Mucosa of stomach (tissue), 1 donor: ENCODE measurements at regions not wholly inside any gene's neighbourhood (a gene's known extent, or its start where the extent isn't known, plus 50 kb on each side); places are given as distances from the start of the nearest gene placed in this dataset.

Source experiments
- H3K27me3 ChIP-seq: one replicate; pipeline ENCODE4 v1.7.0; 2013; ENCODE audit warnings: mild to moderate bottlenecking, low read length; ENCODE audit not compliant: control insufficient read depth, insufficient read depth
- H3K36me3 ChIP-seq: one replicate; pipeline ENCODE4 v1.7.0; 2013; ENCODE audit warnings: low read length; ENCODE audit not compliant: control insufficient read depth, insufficient read depth
- H3K4me1 ChIP-seq: one replicate; pipeline ENCODE4 v1.7.0; 2013; ENCODE audit warnings: mild to moderate bottlenecking, low read length; ENCODE audit not compliant: control insufficient read depth, insufficient read depth
- H3K4me3 ChIP-seq: one replicate; pipeline ENCODE4 v1.7.0; 2013; ENCODE audit warnings: low read length
- H3K9ac ChIP-seq: one replicate; pipeline ENCODE4 v1.7.0; 2013; ENCODE audit warnings: mild to moderate bottlenecking, low read length, moderate library complexity
- H3K9me3 ChIP-seq: one replicate; pipeline ENCODE4 v1.7.0; 2013; ENCODE audit warnings: mild to moderate bottlenecking, low read length, moderate library complexity; ENCODE audit not compliant: control insufficient read depth
- donor health status: Pancreatic carcinoma.

DNA sequence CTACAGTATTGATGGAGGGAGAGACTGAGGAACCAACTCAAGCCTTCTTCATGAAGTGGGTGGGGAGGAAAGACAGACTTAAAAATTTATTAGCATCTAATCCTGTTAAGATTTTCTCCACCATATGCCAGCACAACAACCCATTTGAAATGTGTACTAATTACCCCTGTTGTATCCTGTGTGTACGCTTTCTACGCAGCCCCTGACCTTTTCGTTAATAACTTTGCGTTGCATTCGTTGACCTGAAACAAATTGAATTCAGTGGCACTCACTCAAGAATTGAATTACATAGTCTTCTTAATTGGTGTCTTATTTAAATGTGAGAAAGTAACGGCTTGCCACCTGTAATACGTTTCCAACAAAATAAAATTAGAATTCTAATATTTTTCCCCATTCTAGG is 113.9 kb downstream of the LINC00237 start:
- H3K4me3 ChIP-seq = no peak overlapping the region
- no peaks in the 10 kb centered on the region for H3K9me3 ChIP-seq
- no peaks in the 10 kb centered on the region for H3K4me1 ChIP-seq
- no peak overlapping the region for H3K9ac ChIP-seq
- H3K27me3 ChIP-seq = peaks cover 3% of the 10 kb centered on the region
- no peaks in the 10 kb centered on the region for H3K36me3 ChIP-seq

DNA sequence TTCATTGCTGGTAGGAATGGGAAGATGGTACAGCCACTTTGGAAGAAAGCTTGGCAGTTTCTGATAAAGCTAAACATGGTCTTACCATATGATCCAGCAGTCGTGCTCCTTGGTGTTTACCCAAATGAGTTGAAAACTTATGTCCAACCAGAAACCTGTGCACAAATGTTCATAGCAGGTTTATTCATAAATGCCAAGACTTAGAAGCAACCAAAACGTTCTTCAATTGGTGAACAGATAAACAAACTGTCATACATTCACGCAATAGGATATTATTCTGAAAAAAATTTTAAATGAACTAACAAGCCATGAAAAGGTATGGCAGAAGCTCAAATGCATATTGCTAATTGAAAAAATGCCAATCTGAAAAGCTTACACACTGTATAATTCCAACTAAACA is 117.1 kb downstream of the LINC00237 start:
- Histone ChIP-seq H3K27me3 (peaks cover 3% of the 10 kb centered on the region), H3K9me3 (no peaks in the 10 kb centered on the region), H3K4me3 (no peak overlapping the region), H3K9ac (no peak overlapping the region), H3K36me3 (no peaks in the 10 kb centered on the region), H3K4me1 (no peaks in the 10 kb centered on the region)

DNA sequence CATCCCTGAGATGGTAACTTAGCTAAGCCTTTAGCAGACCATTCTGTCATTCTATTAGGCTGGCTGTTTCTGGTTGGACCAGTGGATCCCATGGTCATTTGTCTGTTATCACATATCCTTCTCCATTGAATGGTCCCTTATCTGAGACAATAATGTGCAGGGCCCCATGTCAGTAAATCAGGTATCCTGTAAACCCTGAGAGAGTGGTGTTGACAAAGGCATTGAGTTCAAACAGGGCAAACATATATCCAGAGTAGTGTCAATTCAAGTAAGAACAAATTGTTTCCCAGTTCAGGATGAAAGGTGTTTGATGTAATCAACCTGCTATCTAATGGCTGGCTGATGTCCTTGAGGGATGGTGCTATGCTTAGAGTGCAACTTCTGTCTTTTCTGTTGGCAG is 126.2 kb downstream of the LINC00237 start:
- Histone ChIP-seq H3K9me3 (no peaks in the 10 kb centered on the region), H3K9ac (no peak overlapping the region), H3K4me3 (no peak overlapping the region), H3K27me3 (no peaks in the 10 kb centered on the region), H3K36me3 (no peaks in the 10 kb centered on the region), H3K4me1 (no peaks in the 10 kb centered on the region)

DNA sequence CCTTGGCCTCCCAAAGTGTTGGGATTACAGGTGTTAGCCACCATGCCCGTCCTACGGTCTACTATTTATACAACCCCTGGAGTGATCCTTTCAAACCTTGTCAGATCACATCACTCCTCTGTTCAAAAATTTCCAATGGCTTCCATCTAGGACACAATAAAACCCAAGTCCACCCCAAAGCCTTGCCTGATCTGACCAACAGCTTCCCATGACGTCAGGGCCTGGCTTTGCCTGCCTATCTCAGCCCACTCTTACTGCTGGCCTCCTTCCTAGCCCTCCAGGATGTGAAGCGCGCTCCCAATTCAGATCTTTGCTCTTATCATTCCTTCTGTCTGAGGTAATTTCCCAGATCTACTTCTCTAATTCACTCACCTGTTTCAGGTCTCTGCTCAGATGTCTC is 128.4 kb downstream of the LINC00237 start:
- H3K9ac ChIP-seq = no peak overlapping the region
- H3K36me3 ChIP-seq = no peaks in the 10 kb centered on the region
- no peaks in the 10 kb centered on the region for H3K9me3 ChIP-seq
- no peak overlapping the region for H3K4me3 ChIP-seq
- no peaks in the 10 kb centered on the region for H3K4me1 ChIP-seq
- H3K27me3 ChIP-seq = no peaks in the 10 kb centered on the region

DNA sequence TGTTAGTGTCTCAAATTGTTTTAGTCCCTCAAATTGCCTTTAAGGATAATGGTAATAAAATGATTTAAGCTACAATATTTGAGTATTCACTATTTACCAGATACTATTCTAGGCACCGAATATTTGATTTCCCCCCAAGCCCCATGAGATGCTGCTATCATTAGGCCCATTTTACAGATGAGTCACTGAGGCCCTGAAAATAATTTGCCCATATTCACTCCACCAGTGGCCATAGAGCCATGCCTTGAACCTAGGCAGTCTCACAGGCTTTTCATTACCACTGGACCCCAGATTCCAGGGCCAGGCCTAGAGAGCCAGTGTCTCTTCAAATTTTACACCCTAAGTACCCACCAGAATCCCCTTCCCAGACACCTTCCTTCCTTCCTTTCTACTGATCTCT is 133.7 kb downstream of the LINC00237 start:
- Histone ChIP-seq H3K27me3 (no peaks in the 10 kb centered on the region), H3K36me3 (no peaks in the 10 kb centered on the region), H3K9me3 (no peaks in the 10 kb centered on the region), H3K9ac (no peak overlapping the region), H3K4me1 (no peaks in the 10 kb centered on the region), H3K4me3 (no peak overlapping the region)

DNA sequence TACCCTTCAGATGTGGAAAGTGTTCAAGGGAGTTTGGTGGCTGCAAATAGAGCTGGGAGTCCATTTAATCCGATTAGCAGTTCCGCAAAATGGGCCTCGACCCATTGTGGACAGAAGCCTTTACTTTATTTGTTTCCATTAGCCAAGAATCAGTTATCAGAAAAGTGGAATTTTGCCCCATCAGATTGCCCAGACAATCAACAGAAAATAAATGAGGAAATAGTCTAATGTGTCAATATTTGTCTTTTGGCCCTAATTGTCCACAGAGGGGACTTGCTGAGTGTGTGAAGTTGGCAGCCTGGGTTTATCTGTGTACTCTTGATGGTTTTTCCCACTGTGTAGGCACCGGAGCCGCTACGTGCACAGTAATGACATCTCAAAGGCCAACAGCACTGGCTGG is 134.3 kb downstream of the LINC00237 start:
- Histone ChIP-seq H3K4me3 (no peak overlapping the region), H3K27me3 (no peaks in the 10 kb centered on the region), H3K9ac (no peak overlapping the region), H3K9me3 (no peaks in the 10 kb centered on the region), H3K36me3 (no peaks in the 10 kb centered on the region), H3K4me1 (no peaks in the 10 kb centered on the region)

DNA sequence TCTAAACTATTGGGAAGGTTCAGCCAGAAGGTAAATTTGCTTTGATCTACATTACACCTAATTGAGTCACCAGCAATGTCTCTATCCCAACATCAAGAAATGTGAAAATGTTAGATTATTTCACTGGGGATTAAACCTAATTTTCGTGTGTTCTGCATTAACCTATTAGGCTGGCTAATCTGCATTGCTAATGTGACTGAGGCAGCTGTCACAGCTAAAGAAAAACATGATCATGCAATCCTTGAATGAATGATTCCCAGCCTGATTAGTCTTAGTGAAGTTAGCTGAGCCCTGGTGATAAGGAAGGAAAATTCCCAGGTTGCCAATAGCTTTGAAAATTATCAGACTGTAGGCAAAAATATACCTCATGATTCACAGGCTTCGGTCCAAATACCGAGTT is 135.3 kb downstream of the LINC00237 start:
- H3K4me3 ChIP-seq = no peak overlapping the region
- H3K4me1 ChIP-seq = no peaks in the 10 kb centered on the region
- no peak overlapping the region for H3K9ac ChIP-seq
- no peaks in the 10 kb centered on the region for H3K27me3 ChIP-seq
- H3K36me3 ChIP-seq = no peaks in the 10 kb centered on the region
- H3K9me3 ChIP-seq = no peaks in the 10 kb centered on the region

DNA sequence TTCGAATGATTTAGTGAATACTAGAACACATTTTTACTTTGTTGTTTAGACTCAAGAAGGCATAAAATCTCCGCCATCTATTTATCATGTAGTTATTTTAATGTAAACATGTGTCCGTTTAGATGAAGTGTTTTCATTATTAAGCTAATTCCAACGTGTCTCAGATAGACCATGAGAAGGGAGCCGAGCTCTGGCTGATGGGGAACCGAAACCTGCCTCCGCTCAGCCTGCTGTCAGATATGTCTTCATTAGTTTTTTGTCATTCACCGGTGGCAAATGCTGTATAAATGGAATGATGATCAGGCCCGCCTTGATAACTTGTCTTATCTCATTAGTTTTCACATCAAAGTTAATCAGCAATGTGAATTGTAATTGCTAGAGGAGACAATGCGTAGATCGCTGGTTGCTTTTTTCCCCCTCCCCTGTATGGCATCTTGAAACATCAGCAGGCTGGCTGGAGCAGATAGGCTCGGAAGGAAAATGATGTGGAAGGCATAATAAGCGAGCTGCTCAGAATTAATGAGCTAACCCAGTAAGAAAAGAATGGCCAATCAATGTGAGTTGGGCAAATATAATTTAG is 136.4 kb downstream of the LINC00237 start:
- Histone ChIP-seq H3K9ac (no peak overlapping the region), H3K4me3 (no peak overlapping the region), H3K4me1 (no peaks in the 10 kb centered on the region)

DNA sequence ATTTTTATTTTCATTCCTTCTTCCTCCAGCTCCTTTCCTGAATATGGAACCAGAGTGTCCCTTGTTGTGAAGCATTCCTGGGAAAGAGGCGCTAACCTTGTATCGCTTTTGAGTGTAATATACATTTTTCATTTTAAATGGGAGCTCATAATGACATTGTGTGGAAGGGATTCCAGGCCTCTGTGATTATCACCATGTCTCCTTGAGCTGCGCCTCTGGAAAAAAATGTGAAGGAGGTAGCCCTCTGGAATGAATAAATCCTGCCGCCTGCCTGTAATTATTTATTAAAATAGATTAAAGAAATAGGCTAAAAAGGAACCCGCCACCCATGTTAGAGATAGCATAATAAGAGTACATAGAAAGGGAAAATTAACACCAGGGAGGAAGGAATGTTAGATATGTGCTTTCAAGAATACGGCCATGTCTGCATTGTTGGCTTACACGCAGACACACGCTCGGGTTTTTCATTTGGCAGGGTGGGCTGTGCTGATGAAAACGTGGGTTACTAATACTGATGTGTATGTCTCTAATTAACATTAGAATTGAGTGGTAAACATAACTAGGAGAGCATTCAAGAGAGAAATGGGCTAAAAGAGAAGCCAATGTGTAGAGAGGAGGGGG is 138.5 kb downstream of the LINC00237 start:
- Histone ChIP-seq H3K9ac (no peak overlapping the region), H3K4me1 (no peaks in the 10 kb centered on the region), H3K36me3 (no peaks in the 10 kb centered on the region), H3K27me3 (no peaks in the 10 kb centered on the region), H3K9me3 (no peaks in the 10 kb centered on the region), H3K4me3 (no peak overlapping the region)

More for the DNA sequence above, 136.4 kb downstream of the LINC00237 start:
- Histone ChIP-seq H3K9me3 (no peaks in the 10 kb centered on the region), H3K36me3 (no peaks in the 10 kb centered on the region), H3K27me3 (no peaks in the 10 kb centered on the region)

DNA sequence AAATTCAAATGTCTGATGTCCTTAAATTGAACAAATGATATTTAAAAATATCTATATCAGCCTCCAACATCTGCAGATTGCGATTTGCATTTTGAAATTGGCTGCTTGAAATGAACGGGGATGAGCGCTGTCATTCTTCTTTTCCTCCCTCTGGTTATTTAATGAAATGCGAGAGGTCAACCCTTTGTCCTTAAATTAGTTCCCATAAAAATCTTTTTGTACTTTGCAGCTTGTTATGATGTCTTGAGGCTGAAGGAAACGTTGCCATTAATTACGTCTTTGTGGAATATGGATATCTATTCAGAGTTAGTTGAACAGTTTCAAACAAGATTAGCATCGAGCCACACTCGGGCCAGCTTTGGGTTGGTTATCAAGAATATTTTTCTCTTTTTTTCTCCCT is 140.0 kb downstream of the LINC00237 start:
- Histone ChIP-seq H3K9ac (no peak overlapping the region), H3K27me3 (no peaks in the 10 kb centered on the region), H3K4me3 (no peak overlapping the region), H3K9me3 (no peaks in the 10 kb centered on the region), H3K4me1 (no peaks in the 10 kb centered on the region), H3K36me3 (no peaks in the 10 kb centered on the region)

DNA sequence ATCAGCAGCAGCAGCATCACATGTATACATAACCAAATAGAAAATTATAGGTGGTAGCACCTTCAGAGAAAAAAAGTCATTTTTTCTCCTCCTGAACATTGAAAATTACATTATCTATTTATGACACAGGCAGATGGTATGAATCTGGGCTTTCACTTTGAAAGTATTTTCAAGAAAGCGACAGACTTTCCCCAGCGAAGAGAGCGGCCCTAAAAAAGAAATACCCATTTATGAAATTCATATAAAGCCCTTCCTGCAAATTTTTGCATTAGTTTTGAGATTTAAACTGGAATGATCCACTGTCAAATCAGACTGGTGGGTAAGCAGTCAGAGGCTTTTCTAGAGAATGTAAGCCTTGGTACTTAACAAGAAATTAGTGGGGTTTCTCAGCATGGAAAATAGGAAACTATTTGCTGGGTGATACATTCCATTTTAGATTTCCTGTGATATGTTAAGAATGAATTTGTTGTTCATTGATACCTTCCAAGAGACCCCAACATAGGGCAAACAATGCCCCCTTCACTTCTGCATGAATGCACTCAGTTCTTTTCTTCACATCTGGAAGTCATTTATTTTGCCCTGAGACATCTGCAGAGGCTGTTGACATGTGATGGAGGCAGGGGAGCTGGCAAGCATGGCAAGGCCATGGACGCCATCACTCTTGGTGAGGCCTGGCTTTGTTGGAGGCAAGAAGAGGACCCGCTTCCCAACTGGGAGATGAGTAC is 147.0 kb downstream of the LINC00237 start:
- Histone ChIP-seq H3K4me3 (no peak overlapping the region), H3K36me3 (no peaks in the 10 kb centered on the region), H3K27me3 (no peaks in the 10 kb centered on the region), H3K4me1 (no peaks in the 10 kb centered on the region), H3K9ac (no peak overlapping the region), H3K9me3 (no peaks in the 10 kb centered on the region)

DNA sequence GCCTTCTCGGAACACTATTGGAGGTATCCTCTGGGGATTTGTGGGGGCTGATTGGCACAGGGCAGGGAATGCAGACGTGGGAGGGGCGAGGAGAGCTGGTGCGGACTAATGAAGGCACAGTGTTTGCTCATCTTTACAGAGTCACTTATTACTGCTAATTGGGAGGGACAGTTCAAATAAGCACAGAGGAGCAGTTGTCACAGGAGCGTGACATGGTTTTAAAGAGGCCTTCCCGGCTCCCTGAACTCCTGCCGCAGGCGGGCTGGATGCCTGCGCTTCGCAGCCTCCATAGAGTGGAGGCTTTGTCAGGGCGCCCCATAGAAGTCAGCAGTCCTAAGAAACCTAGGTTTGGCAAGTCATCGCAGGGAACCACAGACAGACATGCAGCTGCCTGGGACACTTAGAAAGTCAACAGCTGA is 149.6 kb downstream of the LINC00237 start:
- no peak overlapping the region for H3K9ac ChIP-seq
- no peaks in the 10 kb centered on the region for H3K9me3 ChIP-seq
- no peaks in the 10 kb centered on the region for H3K27me3 ChIP-seq
- H3K4me3 ChIP-seq = no peak overlapping the region
- H3K4me1 ChIP-seq = no peaks in the 10 kb centered on the region
- no peaks in the 10 kb centered on the region for H3K36me3 ChIP-seq
